Stomach (tissue), 4 donors: ENCODE measurements at regions not wholly inside any gene's neighbourhood (a gene's known extent, or its start where the extent isn't known, plus 50 kb on each side); places are given as distances from the start of the nearest gene placed in this dataset.

Source experiments
- EP300 ChIP-seq: sonication (generic); formaldehyde crosslinking; IDR thresholded peaks from one replicate; pipeline ENCODE4 v1.6.1; 2017; ENCODE audit warnings: antibody characterized with exemption
- POLR2A ChIP-seq, 4 donors: fragments of 450-650 bp; IDR thresholded peaks; one replicate each; pipeline ENCODE4 v1.6.1; 2016; ENCODE audit warnings: antibody characterized with exemption in 4 of 4, control low read depth in 2 of 4, mild to moderate bottlenecking in 1 of 4, moderate library complexity in 1 of 4

GRCh38 chr16:82425661-82426060 lies 201.1 kb upstream of the CDH13 start:
- TF ChIP-seq EP300 (no peak), POLR2A (IDR thresholded peaks at IDR 0.05) (no peak)
